OCI-LY3 (cell line): ENCODE measurements at regions not wholly inside any gene's neighbourhood (a gene's known extent, or its start where the extent isn't known, plus 50 kb on each side); places are given as distances from the start of the nearest gene placed in this dataset.

ENCODE experiments used
- CTCF ChIP-seq: fragments of 200-600, 300-600 bp; sonication (generic); IDR thresholded peaks from 2 replicates; pipeline ENCODE4 v1.5.1; 2014; ENCODE audit warnings: antibody characterized with exemption, low read length, low read depth
- EZH2phosphoT487 ChIP-seq: fragments of 200-600 bp; shearing (Covaris generic); IDR thresholded peaks from 2 replicates; pipeline ENCODE4 v1.6.1; 2018; ENCODE audit warnings: antibody characterized with exemption, mixed run types, low read depth

GRCh38 chr6:159112714-159113113 lies 56.5 kb upstream of the FNDC1 start:
- no peak for TF ChIP-seq CTCF
- TF ChIP-seq EZH2phosphoT487 = no peak
